OCI-LY1 (cell line): ENCODE measurements at regions not wholly inside any gene's neighbourhood (a gene's known extent, or its start where the extent isn't known, plus 50 kb on each side); places are given as distances from the start of the nearest gene placed in this dataset.
A peak's percentile ranks its signal among the peaks of the same experiment; 100 is the strongest.

Experiments used
- H2AFZ ChIP-seq: fragments of 200-600 bp; sonication (generic), shearing (Covaris generic); 2 replicates; pipeline ENCODE4 v1.6.0; 2014; ENCODE audit warnings: antibody characterized with exemption, mild to moderate bottlenecking, low read length
- H3F3A ChIP-seq: fragments of 200-600 bp; sonication (generic), shearing (Covaris generic); 2 replicates; pipeline ENCODE4 v1.6.0; 2014; ENCODE audit warnings: mild to moderate bottlenecking, antibody characterized with exemption, low read length, moderate library complexity; ENCODE audit not compliant: insufficient read depth
- H3K27ac ChIP-seq: fragments of 200-600 bp; sonication (generic); 2 replicates; pipeline ENCODE4 v1.5.1; 2014; ENCODE audit warnings: low read length, mixed run types, mild to moderate bottlenecking, low read depth; ENCODE audit not compliant: poor library complexity, severe bottlenecking
- H3K27me3 ChIP-seq: fragments of 200-600 bp; sonication (generic); 2 replicates; pipeline ENCODE4 v1.6.0; 2014; ENCODE audit warnings: antibody characterized with exemption, mild to moderate bottlenecking, low read length, moderate library complexity; ENCODE audit not compliant: insufficient read depth
- H3K36me3 ChIP-seq: fragments of 200-600 bp; sonication (generic); 2 replicates; pipeline ENCODE4 v1.6.1; 2014; ENCODE audit warnings: mild to moderate bottlenecking, antibody characterized with exemption, low read length, moderate library complexity, mixed read lengths; ENCODE audit not compliant: insufficient read depth
- H3K4me1 ChIP-seq: fragments of 200-600 bp; sonication (generic); 2 replicates; pipeline ENCODE4 v1.5.1; 2014; ENCODE audit warnings: mild to moderate bottlenecking, low read length, moderate library complexity; ENCODE audit not compliant: insufficient read depth, severe bottlenecking
- H3K4me2 ChIP-seq: fragments of 200-600 bp; sonication (generic), shearing (Covaris generic); 2 replicates; pipeline ENCODE4 v1.6.1; 2014; ENCODE audit warnings: low read length
- H3K4me3 ChIP-seq: fragments of 200-600 bp; sonication (generic); 2 replicates; pipeline ENCODE4 v1.5.1; 2014; ENCODE audit warnings: low read length, low read depth, mild to moderate bottlenecking, mixed read lengths; ENCODE audit not compliant: poor library complexity, severe bottlenecking
- H3K79me2 ChIP-seq: fragments of 200-600 bp; shearing (Covaris generic); 2 replicates; pipeline ENCODE4 v1.6.1; 2016; ENCODE audit warnings: mixed run types, low read length, mixed read lengths; ENCODE audit not compliant: insufficient read depth
- H3K9ac ChIP-seq: fragments of 200-600 bp; sonication (generic), shearing (Covaris generic); 2 replicates; pipeline ENCODE4 v1.6.1; 2014; ENCODE audit warnings: mild to moderate bottlenecking, low read length, mixed read lengths
- H3K9me2 ChIP-seq: fragments of 200-600 bp; sonication (generic), shearing (Covaris generic); 2 replicates; pipeline ENCODE4 v1.6.1; 2014; ENCODE audit warnings: low read depth, mild to moderate bottlenecking, low read length, mixed read lengths
- H3K9me3 ChIP-seq: fragments of 200-600 bp; shearing (Covaris generic); 2 replicates; pipeline ENCODE4 v1.6.1; 2014; ENCODE audit warnings: low read length, mixed read lengths
- H4K20me1 ChIP-seq: fragments of 200-600 bp; sonication (generic), shearing (Covaris generic); 2 replicates; pipeline ENCODE4 v1.6.0; 2016; ENCODE audit warnings: mild to moderate bottlenecking, low read length; ENCODE audit not compliant: insufficient read depth
- EZH2 ChIP-seq: fragments of 200-600 bp; sonication (generic), shearing (Covaris generic); IDR thresholded peaks from 2 replicates; pipeline ENCODE4 v1.8.0; 2017; ENCODE audit warnings: borderline replicate concordance, mixed run types, mild to moderate bottlenecking, antibody characterized with exemption, low read length, moderate library complexity, mixed read lengths
- TF ChIP-seq, protein P1 (sequence below): fragments of 200-600 bp; sonication (generic), shearing (Covaris generic); IDR thresholded peaks from 2 replicates; pipeline ENCODE4 v1.5.1; 2017; ENCODE audit warnings: mild to moderate bottlenecking, antibody characterized with exemption, low read length, moderate library complexity, mixed read lengths

DNA sequence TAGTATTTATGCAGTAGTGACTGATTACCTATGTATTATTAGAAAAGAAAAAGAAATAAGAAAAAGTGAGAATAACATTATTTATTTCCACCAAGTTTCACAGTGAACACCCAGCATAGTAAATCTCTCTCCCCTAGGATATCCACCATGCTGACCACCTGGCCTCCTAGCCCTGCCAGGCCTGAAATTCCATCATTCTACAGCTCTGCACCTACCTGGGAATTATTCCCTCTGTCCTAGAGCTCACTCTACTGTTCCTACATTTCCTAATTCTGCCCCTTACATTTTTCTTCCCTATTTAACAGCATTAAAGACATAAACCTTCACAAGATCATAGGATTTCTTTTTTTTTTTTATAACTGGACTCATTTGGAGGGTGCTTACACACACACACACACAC lies 525.3 kb upstream of the PPP2R3A start:
- Histone ChIP-seq H4K20me1 (no peaks in the 10 kb centered on the region), H3K9me2 (no peaks in the 10 kb centered on the region), H3K4me3 (no peak overlapping the region), H3K4me2 (no peak overlapping the region), H3K4me1 (peaks cover 32% of the 10 kb centered on the region), H3K9ac (no peak overlapping the region), H3K79me2 (no peaks in the 10 kb centered on the region), H3K27ac (no peak overlapping the region), H2AFZ (no peak overlapping the region), H3K27me3 (no peaks in the 10 kb centered on the region), H3K36me3 (no peaks in the 10 kb centered on the region), H3K9me3 (no peaks in the 10 kb centered on the region), H3F3A (no peaks in the 10 kb centered on the region)
- TF ChIP-seq, protein P1, sequence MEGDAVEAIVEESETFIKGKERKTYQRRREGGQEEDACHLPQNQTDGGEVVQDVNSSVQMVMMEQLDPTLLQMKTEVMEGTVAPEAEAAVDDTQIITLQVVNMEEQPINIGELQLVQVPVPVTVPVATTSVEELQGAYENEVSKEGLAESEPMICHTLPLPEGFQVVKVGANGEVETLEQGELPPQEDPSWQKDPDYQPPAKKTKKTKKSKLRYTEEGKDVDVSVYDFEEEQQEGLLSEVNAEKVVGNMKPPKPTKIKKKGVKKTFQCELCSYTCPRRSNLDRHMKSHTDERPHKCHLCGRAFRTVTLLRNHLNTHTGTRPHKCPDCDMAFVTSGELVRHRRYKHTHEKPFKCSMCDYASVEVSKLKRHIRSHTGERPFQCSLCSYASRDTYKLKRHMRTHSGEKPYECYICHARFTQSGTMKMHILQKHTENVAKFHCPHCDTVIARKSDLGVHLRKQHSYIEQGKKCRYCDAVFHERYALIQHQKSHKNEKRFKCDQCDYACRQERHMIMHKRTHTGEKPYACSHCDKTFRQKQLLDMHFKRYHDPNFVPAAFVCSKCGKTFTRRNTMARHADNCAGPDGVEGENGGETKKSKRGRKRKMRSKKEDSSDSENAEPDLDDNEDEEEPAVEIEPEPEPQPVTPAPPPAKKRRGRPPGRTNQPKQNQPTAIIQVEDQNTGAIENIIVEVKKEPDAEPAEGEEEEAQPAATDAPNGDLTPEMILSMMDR = no peak
- no peak for TF ChIP-seq EZH2

DNA sequence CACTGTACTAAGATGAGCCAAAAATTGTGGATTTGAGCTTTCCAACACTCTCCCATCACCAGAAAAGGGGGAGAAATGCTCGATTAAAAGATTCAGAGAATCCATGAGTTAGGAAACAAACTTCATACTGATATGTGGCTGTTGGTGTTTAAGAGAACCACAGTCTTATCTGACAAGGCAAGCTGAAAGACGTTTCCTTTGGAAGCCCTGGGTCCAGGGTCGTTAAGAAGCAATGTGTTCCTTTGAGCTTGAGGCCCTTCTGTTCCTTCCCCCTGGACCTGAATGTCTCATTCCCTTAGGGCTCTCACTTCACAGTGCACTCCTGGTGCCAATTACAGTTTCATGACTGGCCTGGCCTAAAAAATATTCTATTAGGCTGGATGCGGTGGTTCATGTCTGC lies 524.8 kb upstream of the PPP2R3A start:
- H4K20me1 ChIP-seq = no peaks in the 10 kb centered on the region
- H3K4me1 ChIP-seq = peaks cover 32% of the 10 kb centered on the region
- H3K4me2 ChIP-seq = no peak overlapping the region
- no peaks in the 10 kb centered on the region for H3K79me2 ChIP-seq
- TF ChIP-seq, protein P1 = no peak
- H3K9me2 ChIP-seq = no peaks in the 10 kb centered on the region
- H3K27me3 ChIP-seq = no peaks in the 10 kb centered on the region
- H3K36me3 ChIP-seq = no peaks in the 10 kb centered on the region
- no peak overlapping the region for H2AFZ ChIP-seq
- no peak overlapping the region for H3K27ac ChIP-seq
- no peaks in the 10 kb centered on the region for H3K9me3 ChIP-seq
- no peaks in the 10 kb centered on the region for H3F3A ChIP-seq
- H3K9ac ChIP-seq = no peak overlapping the region
- no peak overlapping the region for H3K4me3 ChIP-seq

DNA sequence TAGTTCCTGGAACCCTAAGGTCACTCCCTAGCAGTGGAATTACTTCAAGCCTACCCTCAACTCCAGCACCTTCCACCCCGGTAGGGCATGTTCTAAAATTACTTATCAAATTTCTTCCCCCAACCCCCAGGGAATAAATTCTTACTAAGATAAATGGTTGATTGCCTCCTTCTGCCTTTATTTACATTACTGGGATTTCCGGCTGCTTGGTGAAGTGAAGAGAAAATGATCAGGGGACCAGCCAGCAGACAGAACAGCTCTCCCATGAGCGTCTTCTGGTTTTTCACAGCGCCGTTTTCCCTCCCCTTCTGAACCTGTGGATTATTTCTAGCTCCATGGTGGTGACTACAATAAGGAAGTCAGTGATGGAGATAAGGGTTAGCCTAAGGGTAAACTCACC lies 521.5 kb upstream of the PPP2R3A start:
- no peak overlapping the region for H2AFZ ChIP-seq
- TF ChIP-seq, protein P1 = no peak
- no peak for TF ChIP-seq EZH2
- H3K9me3 ChIP-seq = no peaks in the 10 kb centered on the region
- H3K4me1 ChIP-seq = peaks cover 32% of the 10 kb centered on the region
- H3K27ac ChIP-seq = peak overlapping the region; percentile 32
- H3K27me3 ChIP-seq = no peaks in the 10 kb centered on the region
- no peak overlapping the region for H3K4me3 ChIP-seq
- no peaks in the 10 kb centered on the region for H3K36me3 ChIP-seq
- H3K79me2 ChIP-seq = no peaks in the 10 kb centered on the region
- peak overlapping the region; percentile 22; the same call in 1 of the 2 replicates for H3K4me2 ChIP-seq
- no peaks in the 10 kb centered on the region for H3K9me2 ChIP-seq
- no peak overlapping the region for H3K9ac ChIP-seq
- no peaks in the 10 kb centered on the region for H4K20me1 ChIP-seq
- no peaks in the 10 kb centered on the region for H3F3A ChIP-seq
